GM12865 (cell line): ENCODE measurements at regions not wholly inside any gene's neighbourhood (a gene's known extent, or its start where the extent isn't known, plus 50 kb on each side); places are given as distances from the start of the nearest gene placed in this dataset.

ENCODE experiments used
- DNase-seq: peaks from one replicate; pipeline ENCODE4 v3.0.0; 2010; ENCODE audit warnings: low read depth
- H3K4me3 ChIP-seq: 2 replicates; pipeline ENCODE4 v1.5.1; 2011; ENCODE audit warnings: mild to moderate bottlenecking, low read depth, low read length, control low read depth
- TF ChIP-seq, protein P1 (sequence below): IDR thresholded peaks from 2 replicates; pipeline ENCODE4 v1.5.1; 2011; ENCODE audit warnings: low read length, control low read depth, low read depth, inconsistent platforms; ENCODE audit not compliant: insufficient read depth; ENCODE audit errors: missing control alignments

DNA sequence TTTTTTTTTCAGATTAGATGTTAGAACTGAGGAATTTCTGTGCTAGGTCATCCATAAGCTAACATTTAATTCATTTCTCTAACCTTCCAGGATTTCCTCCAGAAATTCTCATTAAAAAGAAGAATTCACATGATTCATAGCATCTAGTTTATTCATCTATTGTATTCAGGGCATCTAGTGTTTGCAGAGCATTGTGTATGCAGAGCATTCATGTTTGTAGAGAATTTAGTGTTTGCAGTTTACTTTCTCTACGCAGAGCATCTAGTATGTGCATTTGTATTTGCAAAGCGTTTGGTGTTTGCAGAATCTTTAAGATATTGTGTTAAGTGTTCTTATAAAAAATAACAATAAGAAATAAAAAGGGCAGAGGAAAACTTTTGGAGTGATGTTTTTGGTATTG lies 491.1 kb downstream of the MTRR start:
- TF ChIP-seq, protein P1, sequence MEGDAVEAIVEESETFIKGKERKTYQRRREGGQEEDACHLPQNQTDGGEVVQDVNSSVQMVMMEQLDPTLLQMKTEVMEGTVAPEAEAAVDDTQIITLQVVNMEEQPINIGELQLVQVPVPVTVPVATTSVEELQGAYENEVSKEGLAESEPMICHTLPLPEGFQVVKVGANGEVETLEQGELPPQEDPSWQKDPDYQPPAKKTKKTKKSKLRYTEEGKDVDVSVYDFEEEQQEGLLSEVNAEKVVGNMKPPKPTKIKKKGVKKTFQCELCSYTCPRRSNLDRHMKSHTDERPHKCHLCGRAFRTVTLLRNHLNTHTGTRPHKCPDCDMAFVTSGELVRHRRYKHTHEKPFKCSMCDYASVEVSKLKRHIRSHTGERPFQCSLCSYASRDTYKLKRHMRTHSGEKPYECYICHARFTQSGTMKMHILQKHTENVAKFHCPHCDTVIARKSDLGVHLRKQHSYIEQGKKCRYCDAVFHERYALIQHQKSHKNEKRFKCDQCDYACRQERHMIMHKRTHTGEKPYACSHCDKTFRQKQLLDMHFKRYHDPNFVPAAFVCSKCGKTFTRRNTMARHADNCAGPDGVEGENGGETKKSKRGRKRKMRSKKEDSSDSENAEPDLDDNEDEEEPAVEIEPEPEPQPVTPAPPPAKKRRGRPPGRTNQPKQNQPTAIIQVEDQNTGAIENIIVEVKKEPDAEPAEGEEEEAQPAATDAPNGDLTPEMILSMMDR = no peak
- no peak overlapping the region for H3K4me3 ChIP-seq
- DNase-seq = no peak

DNA sequence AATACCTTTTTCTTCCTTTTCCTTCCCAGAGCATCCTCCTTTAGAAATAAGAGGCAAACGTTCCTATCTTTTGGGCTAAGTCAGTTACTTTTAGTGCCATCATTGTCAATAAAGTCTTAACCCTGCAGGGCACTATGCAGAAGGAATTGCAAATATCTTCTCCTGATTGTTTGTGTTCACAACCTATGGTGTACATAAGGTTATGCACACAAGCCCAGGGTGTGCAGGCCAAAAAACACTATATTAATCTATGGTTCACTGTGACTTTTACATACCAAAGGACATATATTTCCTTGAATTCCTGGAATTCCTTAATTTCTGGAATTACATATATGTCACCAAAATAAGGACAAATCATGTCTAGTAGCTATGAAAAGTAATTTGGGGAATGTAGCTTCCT lies 493.5 kb downstream of the MTRR start:
- no peak for DNase-seq
- H3K4me3 ChIP-seq = no peak overlapping the region
- TF ChIP-seq, protein P1 = no peak

DNA sequence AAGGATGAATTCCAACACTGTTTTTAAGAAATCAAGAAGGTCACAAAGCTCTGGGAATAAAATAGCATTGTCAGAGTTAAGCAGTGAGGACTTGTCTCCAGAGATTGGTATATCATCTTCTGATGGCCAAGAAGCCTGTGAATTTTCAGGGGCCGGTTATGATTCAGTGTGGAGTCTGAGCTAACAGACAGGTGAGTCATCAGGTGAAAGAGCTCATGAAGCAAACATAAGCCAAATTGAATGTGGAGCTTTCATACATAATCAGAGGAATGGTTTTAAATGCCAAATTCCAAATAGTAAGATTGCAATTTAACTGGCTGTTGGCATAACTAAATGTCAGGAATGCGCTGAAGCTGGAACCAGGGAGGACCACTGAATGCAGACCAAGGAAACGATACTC lies 494.2 kb downstream of the MTRR start:
- no peak for DNase-seq
- H3K4me3 ChIP-seq = no peak overlapping the region
- TF ChIP-seq, protein P1 = no peak

DNA sequence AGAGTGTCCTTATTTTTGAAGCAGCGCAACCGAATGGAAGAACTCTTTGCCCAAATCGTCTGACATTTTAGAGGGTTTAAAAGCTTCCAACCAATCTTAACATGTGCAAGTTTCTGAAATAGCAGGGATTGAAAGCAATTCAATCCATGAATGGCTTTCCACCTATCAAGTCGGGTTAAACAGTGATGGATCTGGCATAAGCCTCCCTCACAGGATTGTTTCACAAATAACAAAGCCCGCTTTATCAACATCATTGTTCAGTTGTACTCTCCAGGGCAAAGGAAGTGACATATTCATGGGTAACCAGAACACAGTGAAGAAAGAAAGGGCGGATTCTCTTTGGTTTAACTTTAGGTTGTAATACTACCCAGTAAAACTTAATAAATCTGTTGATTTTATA lies 497.3 kb downstream of the MTRR start:
- no peak for DNase-seq

DNA sequence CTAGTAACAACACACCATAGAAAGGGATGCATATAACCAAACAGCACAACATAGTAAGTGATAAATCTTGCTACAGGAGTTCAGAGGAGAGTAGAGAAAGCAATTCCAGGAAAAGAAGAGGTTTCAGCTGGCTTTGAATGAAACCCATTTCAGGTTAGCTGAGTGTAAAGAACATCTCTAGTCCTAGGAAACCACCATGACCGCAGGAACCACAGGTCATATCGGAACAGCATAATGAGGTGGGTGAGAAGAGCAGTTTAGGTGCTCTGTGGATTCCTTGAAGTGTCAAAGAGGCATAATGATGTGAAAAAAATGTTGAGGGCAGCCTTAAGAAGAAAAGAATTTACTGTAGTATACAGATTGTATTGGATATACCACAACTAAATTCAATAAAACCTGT lies 507.5 kb downstream of the MTRR start:
- TF ChIP-seq, protein P1 = no peak
- no peak overlapping the region for H3K4me3 ChIP-seq
- DNase-seq = no peak

More for the DNA sequence above, 497.3 kb downstream of the MTRR start:
- H3K4me3 ChIP-seq = no peak overlapping the region
- TF ChIP-seq, protein P1 = no peak

DNA sequence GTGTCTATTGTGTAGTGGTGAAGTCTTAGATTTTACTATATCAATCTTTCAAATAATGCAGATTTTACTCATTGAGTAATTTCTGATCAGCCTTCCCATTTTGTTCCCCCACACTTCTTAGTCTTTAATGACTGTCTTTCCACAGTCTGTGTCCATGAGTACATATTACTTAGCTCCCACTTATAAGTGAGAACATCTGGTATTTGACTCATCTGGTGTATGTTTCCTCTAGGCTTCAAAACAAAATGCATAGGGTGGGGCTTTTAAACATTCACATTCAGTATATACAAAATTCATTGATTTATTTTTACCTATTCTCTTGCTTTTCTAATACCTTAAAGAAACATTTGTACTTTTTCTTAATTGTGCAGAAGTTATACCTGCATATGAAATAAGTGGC lies 513.0 kb downstream of the MTRR start:
- no peak for DNase-seq
- TF ChIP-seq, protein P1 = no peak
- H3K4me3 ChIP-seq = no peak overlapping the region

DNA sequence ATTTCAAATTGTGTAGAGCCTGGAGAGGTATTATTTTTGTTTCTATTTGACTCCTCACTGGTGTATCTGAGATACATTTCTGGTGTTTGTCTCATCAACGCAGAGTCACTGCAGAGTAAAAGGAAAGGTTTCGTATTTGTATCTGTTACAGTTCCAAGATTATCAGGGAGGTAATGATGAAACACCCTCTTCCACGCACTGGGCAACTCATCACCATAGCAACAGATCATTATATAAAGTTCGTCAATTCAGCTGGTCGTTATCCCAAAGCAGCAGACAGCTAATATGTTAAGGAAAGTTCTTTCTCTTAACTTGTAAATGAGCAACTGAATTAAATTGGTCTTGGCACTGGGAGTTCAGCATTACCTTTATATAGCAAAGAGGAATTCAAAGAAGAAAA lies 513.5 kb downstream of the MTRR start:
- H3K4me3 ChIP-seq = no peak overlapping the region
- TF ChIP-seq, protein P1 = no peak
- no peak for DNase-seq
